CD8-positive, alpha-beta memory T cell (primary cell): ENCODE measurements at regions not wholly inside any gene's neighbourhood (a gene's known extent, or its start where the extent isn't known, plus 50 kb on each side); places are given as distances from the start of the nearest gene placed in this dataset.

Experiments
- CTCF ChIA-PET: fragments of 350-600 bp; sonication (Branson Sonifier 250); formaldehyde crosslinking; loops from one replicate; lab custom pipeline; 2021; ENCODE audit warnings: antibody characterized with exemption; lab: Charles Lee
- POLR2A ChIA-PET: fragments of 350-600 bp; sonication (Branson Sonifier 250); formaldehyde crosslinking; loops from one replicate; lab custom pipeline; 2021; ENCODE audit warnings: antibody characterized with exemption; lab: Charles Lee
- DNase-seq, 5 donors: peaks; one replicate each; pipeline versions ENCODE4 v3.0.0 to v3.0.0-alpha.2; 2020 to 2022; ENCODE audit warnings: mixed read lengths in 1 of 5
- H3K27ac ChIP-seq: one replicate; pipeline ENCODE4 v1.7.0; 2013; ENCODE audit warnings: low read depth, mild to moderate bottlenecking, low read length, moderate library complexity
- H3K27me3 ChIP-seq: 2 replicates; pipeline ENCODE4 v1.7.0; 2013; ENCODE audit warnings: low read length, mild to moderate bottlenecking; ENCODE audit not compliant: insufficient read depth, poor library complexity, severe bottlenecking
- H3K36me3 ChIP-seq: 2 replicates; pipeline ENCODE4 v1.7.0; 2013; ENCODE audit warnings: mild to moderate bottlenecking, low read length, moderate library complexity; ENCODE audit not compliant: insufficient read depth
- H3K4me1 ChIP-seq: 2 replicates; pipeline ENCODE4 v1.7.0; 2013; ENCODE audit warnings: mild to moderate bottlenecking, low read length, moderate library complexity; ENCODE audit not compliant: insufficient read depth
- H3K4me3 ChIP-seq: 2 replicates; pipeline ENCODE4 v1.7.0; 2013; ENCODE audit warnings: mild to moderate bottlenecking, low read length
- H3K9me3 ChIP-seq: 2 replicates; pipeline ENCODE4 v1.7.0; 2013; ENCODE audit warnings: mild to moderate bottlenecking, low read length
- H3K27ac Mint-ChIP-seq, 8 donors: one replicate each; pipeline ENCODE4 v1.8.0; 2020 to 2021; ENCODE audit warnings: mixed read lengths in 8 of 8, mild to moderate bottlenecking in 6 of 8, inconsistent platforms in 3 of 8, moderate library complexity in 3 of 8
- H3K27me3 Mint-ChIP-seq, 2 donors: one replicate each; pipeline ENCODE4 v1.8.0; 2020 to 2021; ENCODE audit warnings: mixed read lengths in 2 of 2, mild to moderate bottlenecking in 1 of 2, moderate library complexity in 1 of 2
- H3K36me3 Mint-ChIP-seq, 3 donors: one replicate each; pipeline ENCODE4 v1.8.0; 2020 to 2021; ENCODE audit warnings: mixed read lengths in 3 of 3, inconsistent platforms in 1 of 3, mild to moderate bottlenecking in 1 of 3
- H3K4me1 Mint-ChIP-seq, 3 donors: one replicate each; pipeline ENCODE4 v1.8.0; 2020 to 2021; ENCODE audit warnings: mixed read lengths in 3 of 3, inconsistent platforms in 1 of 3, mild to moderate bottlenecking in 1 of 3
- H3K4me3 Mint-ChIP-seq, 7 donors: one replicate each; pipeline ENCODE4 v1.8.0; 2020 to 2021; ENCODE audit warnings: mixed read lengths in 7 of 7, mild to moderate bottlenecking in 6 of 7, moderate library complexity in 4 of 7, inconsistent platforms in 2 of 7
- H3K9me3 Mint-ChIP-seq, 5 donors: one replicate each; pipeline ENCODE4 v1.8.0; 2020 to 2022; ENCODE audit warnings: mixed read lengths in 5 of 5, mild to moderate bottlenecking in 3 of 5, moderate library complexity in 2 of 5, inconsistent platforms in 1 of 5

DNA sequence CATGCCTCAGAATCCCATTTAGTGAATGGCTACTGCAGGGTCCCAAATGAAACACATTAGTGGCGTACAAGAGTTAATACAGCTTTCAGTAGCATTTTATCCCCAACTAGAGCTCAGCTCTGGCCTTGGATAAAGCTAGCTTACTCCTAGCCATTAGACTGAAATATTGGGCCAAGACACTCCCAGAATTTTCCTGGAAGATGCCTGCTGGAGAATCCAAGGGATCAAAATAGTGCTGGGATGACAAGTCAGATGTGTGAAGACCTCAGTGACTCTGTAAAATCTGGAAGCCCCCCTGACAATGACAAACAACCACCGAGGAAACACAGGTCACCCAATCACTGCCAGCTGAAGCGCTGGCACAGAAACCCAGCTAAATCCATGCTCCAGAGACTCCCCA lies 303.1 kb upstream of the SORL1-AS1 start:
- H3K36me3 Mint-ChIP-seq = peaks cover 0 to 4% (median 0%) of the 10 kb centered on the region in 3 donors
- H3K36me3 ChIP-seq = no peaks in the 10 kb centered on the region
- H3K9me3 ChIP-seq = no peaks in the 10 kb centered on the region
- peaks cover 0 to 3% (median 0%) of the 10 kb centered on the region in 5 donors for H3K9me3 Mint-ChIP-seq
- POLR2A ChIA-PET = no interaction called here
- H3K4me3 ChIP-seq = no peak overlapping the region
- H3K27me3 Mint-ChIP-seq = no peaks in the 10 kb centered on the region
- no peaks in the 10 kb centered on the region for H3K4me1 Mint-ChIP-seq
- H3K27ac Mint-ChIP-seq = no peak overlapping the region
- no peak overlapping the region for H3K4me3 Mint-ChIP-seq
- no peak for DNase-seq
- no peaks in the 10 kb centered on the region for H3K4me1 ChIP-seq
- H3K27ac ChIP-seq = no peak overlapping the region
- no peaks in the 10 kb centered on the region for H3K27me3 ChIP-seq
- CTCF ChIA-PET = no interaction called here

DNA sequence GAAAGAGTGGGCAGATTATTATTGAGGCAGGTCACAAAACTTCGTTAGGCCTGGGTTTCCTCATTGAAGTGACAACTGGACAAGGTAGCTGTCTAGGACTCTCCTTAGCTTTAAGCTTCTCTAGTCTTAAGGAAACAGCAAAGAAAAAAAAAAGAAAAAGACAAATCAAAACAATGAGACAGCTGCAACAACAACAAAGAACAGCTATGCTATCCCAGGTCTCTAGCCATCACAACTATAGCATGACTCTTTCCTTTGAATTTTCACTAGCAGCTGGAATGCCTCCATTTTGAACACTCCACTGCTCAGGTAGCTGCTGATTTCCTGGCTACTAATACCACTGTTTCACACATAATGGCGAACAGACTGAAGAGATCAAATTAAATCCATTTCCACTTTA lies 302.4 kb upstream of the SORL1-AS1 start:
- CTCF ChIA-PET = no interaction called here
- no peak overlapping the region for H3K27ac ChIP-seq
- POLR2A ChIA-PET = no interaction called here

DNA sequence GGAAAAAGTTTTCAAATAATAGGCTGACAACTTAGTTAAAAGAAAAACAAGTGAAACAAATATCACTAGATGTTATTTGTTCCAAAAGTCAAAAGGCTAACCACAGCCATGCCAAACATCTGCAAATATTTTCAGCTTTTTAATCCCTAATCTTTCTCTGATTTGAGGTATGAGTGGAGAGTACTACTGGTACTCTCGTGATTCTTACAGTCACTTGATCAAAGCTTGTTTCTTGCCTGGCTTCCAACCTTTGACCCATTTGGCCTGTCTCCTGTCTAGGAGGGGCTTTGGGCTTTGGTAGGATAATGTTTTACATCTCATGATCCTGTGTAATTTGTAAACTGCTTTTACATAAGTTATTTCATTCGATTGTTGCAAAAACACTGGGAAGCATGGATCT lies 301.8 kb upstream of the SORL1-AS1 start:
- peaks cover 0 to 5% (median 0%) of the 10 kb centered on the region in 5 donors for H3K9me3 Mint-ChIP-seq

More for the DNA sequence above, 302.4 kb upstream of the SORL1-AS1 start:
- H3K36me3 Mint-ChIP-seq = peaks cover 0 to 4% (median 2%) of the 10 kb centered on the region in 3 donors
- H3K27me3 Mint-ChIP-seq = no peaks in the 10 kb centered on the region
- no peaks in the 10 kb centered on the region for H3K4me1 Mint-ChIP-seq
- no peak overlapping the region for H3K4me3 Mint-ChIP-seq
- peaks cover 0 to 5% (median 0%) of the 10 kb centered on the region in 5 donors for H3K9me3 Mint-ChIP-seq
- H3K27me3 ChIP-seq = no peaks in the 10 kb centered on the region
- DNase-seq = no peak
- no peak overlapping the region for H3K4me3 ChIP-seq
- no peaks in the 10 kb centered on the region for H3K4me1 ChIP-seq
- no peaks in the 10 kb centered on the region for H3K9me3 ChIP-seq
- no peaks in the 10 kb centered on the region for H3K36me3 ChIP-seq
- H3K27ac Mint-ChIP-seq = no peak overlapping the region

DNA sequence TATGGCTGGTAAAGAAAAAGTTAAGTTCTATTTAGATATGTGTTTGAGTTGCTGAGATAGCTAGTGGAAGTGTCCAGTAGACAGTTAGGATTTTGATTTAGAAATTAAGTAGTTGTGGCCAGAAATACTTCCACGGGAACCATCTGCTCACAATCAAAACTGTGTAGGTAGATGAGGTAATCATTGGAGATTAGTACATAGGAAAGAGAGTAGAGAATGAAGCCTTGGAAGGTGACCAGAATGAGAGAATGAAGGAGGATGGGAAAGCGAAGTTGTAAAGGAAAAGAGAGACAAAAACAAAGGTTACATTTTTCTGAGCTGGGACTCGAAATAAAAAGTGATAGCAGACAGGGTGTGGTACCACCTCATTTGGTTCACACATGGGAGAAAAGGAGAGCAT lies 296.9 kb upstream of the SORL1-AS1 start:
- no peaks in the 10 kb centered on the region for H3K4me1 Mint-ChIP-seq
- Histone ChIP-seq H3K27ac (no peak overlapping the region), H3K9me3 (no peaks in the 10 kb centered on the region), H3K4me3 (no peak overlapping the region), H3K4me1 (no peaks in the 10 kb centered on the region), H3K36me3 (no peaks in the 10 kb centered on the region), H3K27me3 (no peaks in the 10 kb centered on the region)
- H3K27me3 Mint-ChIP-seq = no peaks in the 10 kb centered on the region
- ChIA-PET POLR2A (no interaction called here), CTCF (no interaction called here)
- DNase-seq = no peak
- no peak overlapping the region for H3K27ac Mint-ChIP-seq
- peaks cover 0 to 7% (median 0%) of the 10 kb centered on the region in 5 donors for H3K9me3 Mint-ChIP-seq
- no peak overlapping the region for H3K4me3 Mint-ChIP-seq
- peaks cover 0 to 16% (median 7%) of the 10 kb centered on the region in 3 donors for H3K36me3 Mint-ChIP-seq

More for the DNA sequence above, 301.8 kb upstream of the SORL1-AS1 start:
- Mint-ChIP-seq H3K27me3 (no peaks in the 10 kb centered on the region), H3K27ac (no peak overlapping the region), H3K4me3 (no peak overlapping the region), H3K4me1 (no peaks in the 10 kb centered on the region), H3K36me3 (peaks cover 0 to 4% (median 4%) of the 10 kb centered on the region in 3 donors)
- no peak overlapping the region for H3K27ac ChIP-seq
- H3K27me3 ChIP-seq = no peaks in the 10 kb centered on the region
- no peaks in the 10 kb centered on the region for H3K9me3 ChIP-seq
- H3K36me3 ChIP-seq = no peaks in the 10 kb centered on the region
- no peak for DNase-seq
- ChIA-PET POLR2A (no interaction called here), CTCF (no interaction called here)
- no peaks in the 10 kb centered on the region for H3K4me1 ChIP-seq
- no peak overlapping the region for H3K4me3 ChIP-seq

DNA sequence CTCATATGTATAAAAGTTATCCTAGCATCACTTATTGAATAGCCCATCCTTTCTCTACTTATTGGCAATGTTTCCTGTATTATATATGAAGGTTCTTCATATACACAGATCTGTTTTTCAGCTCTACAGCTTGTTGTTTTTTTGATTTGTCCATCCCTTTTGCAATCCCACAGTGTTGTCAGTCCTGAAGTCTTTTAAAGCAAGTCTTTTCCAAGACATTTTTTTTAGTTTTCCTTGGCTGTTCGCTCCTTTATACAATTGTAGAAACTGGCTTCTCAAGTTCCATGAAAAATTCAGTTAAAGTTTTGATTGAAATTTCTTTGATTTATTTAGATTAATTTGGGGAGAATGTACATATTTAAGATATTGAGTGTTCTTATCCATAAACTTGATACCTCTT lies 295.3 kb upstream of the SORL1-AS1 start:
- Histone ChIP-seq H3K9me3 (no peaks in the 10 kb centered on the region), H3K4me1 (no peaks in the 10 kb centered on the region), H3K36me3 (no peaks in the 10 kb centered on the region), H3K27me3 (no peaks in the 10 kb centered on the region), H3K4me3 (no peak overlapping the region), H3K27ac (no peak overlapping the region)
- Mint-ChIP-seq H3K27ac (no peak overlapping the region), H3K27me3 (peaks cover 0 to 3% of the 10 kb centered on the region in 2 donors), H3K4me1 (no peaks in the 10 kb centered on the region), H3K9me3 (peaks cover 4 to 14% (median 9%) of the 10 kb centered on the region in 5 donors), H3K36me3 (peaks cover 0 to 30% (median 10%) of the 10 kb centered on the region in 3 donors), H3K4me3 (no peak overlapping the region)
- POLR2A ChIA-PET = no interaction called here
- no peak for DNase-seq
- CTCF ChIA-PET = no interaction called here

DNA sequence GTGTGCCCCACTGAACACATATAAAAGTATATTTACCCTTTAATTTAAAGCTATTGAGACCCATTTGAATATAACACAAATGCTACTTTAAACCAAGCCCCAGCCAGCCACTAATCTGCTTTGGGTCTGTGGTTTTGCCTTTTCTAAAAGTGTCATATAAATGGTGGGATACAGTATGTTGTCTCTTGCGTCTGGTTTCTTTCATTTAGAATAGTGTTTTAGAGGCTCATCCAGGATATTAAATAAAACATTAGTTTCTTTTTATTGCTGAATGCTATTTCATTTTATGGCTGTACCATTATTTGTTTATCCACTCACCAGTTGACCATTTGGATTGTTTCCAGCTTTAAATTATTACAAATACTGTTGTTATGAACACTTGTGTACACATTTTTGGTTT lies 290.5 kb upstream of the SORL1-AS1 start:
- Histone ChIP-seq H3K9me3 (no peaks in the 10 kb centered on the region), H3K4me3 (no peak overlapping the region), H3K36me3 (no peaks in the 10 kb centered on the region), H3K27ac (no peak overlapping the region), H3K4me1 (no peaks in the 10 kb centered on the region), H3K27me3 (no peaks in the 10 kb centered on the region)
- ChIA-PET CTCF (no interaction called here), POLR2A (no interaction called here)
- Mint-ChIP-seq H3K4me3 (no peak overlapping the region), H3K36me3 (peaks cover 0 to 49% (median 12%) of the 10 kb centered on the region in 3 donors), H3K9me3 (peaks cover 4 to 16% (median 9%) of the 10 kb centered on the region in 5 donors), H3K4me1 (no peaks in the 10 kb centered on the region), H3K27ac (no peak overlapping the region), H3K27me3 (peaks cover 7% of the 10 kb centered on the region in 2 donors)
- no peak for DNase-seq

DNA sequence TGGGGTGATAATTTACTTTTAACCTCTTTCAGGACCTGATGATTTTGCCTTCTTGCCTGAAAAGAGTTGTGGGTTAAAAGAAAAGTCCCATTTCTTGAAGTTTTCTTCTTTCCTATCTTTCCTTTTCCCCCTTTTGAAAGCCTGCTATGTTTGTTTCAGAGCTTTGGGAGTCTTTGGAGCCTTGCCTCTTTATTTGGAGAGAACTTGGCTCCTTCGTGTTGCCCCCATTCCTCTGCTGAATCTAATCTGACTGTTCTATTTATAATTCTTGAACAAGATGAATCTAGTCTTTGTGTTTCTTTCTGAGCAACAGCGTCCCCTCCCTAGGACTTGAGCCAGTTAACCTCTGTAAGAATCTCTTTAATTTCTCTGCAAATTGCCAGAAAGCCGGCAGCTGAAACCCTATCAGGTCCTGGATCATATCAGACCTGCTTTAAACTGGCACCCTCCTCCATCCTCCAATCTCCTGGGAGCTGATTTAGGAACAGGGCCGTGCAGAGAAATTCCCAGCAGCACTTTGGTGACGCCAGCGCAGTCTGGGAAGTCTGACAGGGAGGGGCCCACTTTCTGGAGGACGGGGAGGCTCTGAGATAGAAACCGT lies 289.1 kb upstream of the SORL1-AS1 start:
- no peaks in the 10 kb centered on the region for H3K4me1 Mint-ChIP-seq
- CTCF ChIA-PET = no interaction called here

DNA sequence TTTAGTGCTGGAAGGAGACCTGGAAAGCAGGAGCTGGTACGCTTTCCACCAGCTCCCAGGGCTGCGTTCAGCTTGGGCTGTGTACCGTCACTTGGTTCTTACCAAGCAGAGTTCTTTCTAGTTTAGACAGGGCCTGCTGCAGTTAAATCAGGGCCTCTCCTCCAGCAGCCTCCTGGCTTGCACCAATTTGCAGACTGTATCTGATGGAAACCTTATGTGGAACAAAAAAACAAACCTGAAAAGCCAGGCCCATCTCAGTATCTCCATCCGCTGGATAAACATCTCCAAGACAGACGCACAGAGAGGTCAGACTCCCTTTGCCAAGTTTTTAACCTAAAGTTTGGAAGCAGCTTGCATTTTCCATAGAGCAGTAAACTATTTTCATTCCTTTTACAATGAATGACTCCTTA lies 288.6 kb upstream of the SORL1-AS1 start:
- CTCF ChIA-PET = no interaction called here
- Histone ChIP-seq H3K4me3 (no peak overlapping the region), H3K4me1 (no peaks in the 10 kb centered on the region), H3K36me3 (no peaks in the 10 kb centered on the region), H3K27ac (no peak overlapping the region), H3K27me3 (no peaks in the 10 kb centered on the region), H3K9me3 (no peaks in the 10 kb centered on the region)
- H3K27ac Mint-ChIP-seq = no peak overlapping the region
- POLR2A ChIA-PET = no interaction called here
- H3K4me1 Mint-ChIP-seq = no peaks in the 10 kb centered on the region
- peaks cover 7 to 14% of the 10 kb centered on the region in 2 donors for H3K27me3 Mint-ChIP-seq
- peaks cover 4 to 23% (median 9%) of the 10 kb centered on the region in 5 donors for H3K9me3 Mint-ChIP-seq
- no peak for DNase-seq
- no peak overlapping the region for H3K4me3 Mint-ChIP-seq
- peaks cover 0 to 58% (median 13%) of the 10 kb centered on the region in 3 donors for H3K36me3 Mint-ChIP-seq

More for the DNA sequence above, 289.1 kb upstream of the SORL1-AS1 start:
- POLR2A ChIA-PET = no interaction called here
- Histone ChIP-seq H3K4me3 (no peak overlapping the region), H3K27me3 (no peaks in the 10 kb centered on the region), H3K4me1 (no peaks in the 10 kb centered on the region), H3K27ac (no peak overlapping the region), H3K9me3 (no peaks in the 10 kb centered on the region), H3K36me3 (no peaks in the 10 kb centered on the region)
- peaks cover 7 to 14% of the 10 kb centered on the region in 2 donors for H3K27me3 Mint-ChIP-seq
- peak overlapping the region in 1 of 8 donors; percentile 36 for H3K27ac Mint-ChIP-seq
- H3K36me3 Mint-ChIP-seq = peaks cover 0 to 58% (median 13%) of the 10 kb centered on the region in 3 donors
- no peak for DNase-seq
- H3K9me3 Mint-ChIP-seq = peaks cover 4 to 23% (median 9%) of the 10 kb centered on the region in 5 donors
- no peak overlapping the region for H3K4me3 Mint-ChIP-seq
